Fibroblast of lung (primary cell): ENCODE measurements at regions not wholly inside any gene's neighbourhood (a gene's known extent, or its start where the extent isn't known, plus 50 kb on each side); places are given as distances from the start of the nearest gene placed in this dataset.

Experiments
- CTCF ChIP-seq, 2 donors: IDR thresholded peaks in 1 of 2; conservative IDR thresholded peaks in 1 of 2; 1 replicate in 1 of 2; 2 replicates in 1 of 2; pipeline ENCODE4 v1.5.1; 2011 to 2012; ENCODE audit warnings: low read length in 2 of 2, control low read depth in 1 of 2, inconsistent platforms in 1 of 2, low read depth in 1 of 2, mild to moderate bottlenecking in 1 of 2
- EZH2 ChIP-seq: IDR thresholded peaks from 2 replicates; pipeline ENCODE4 v1.5.1; 2012; ENCODE audit warnings: low read length, control low read depth, mild to moderate bottlenecking; ENCODE audit errors: missing control alignments

- no peak for TF ChIP-seq CTCF (conservative IDR thresholded peaks at IDR 0.05 in 1 of 2, IDR thresholded peaks at IDR 0.05 in 1 of 2; ENCODE audit: low read depth in 1 of 2, low read length in 2 of 2)
- no peak for TF ChIP-seq EZH2
These were observed 229.1 kb downstream of the ADAM29 start for GRCh38 chr4:175147233-175147632.
